ENCODE measurements at regions not wholly inside any gene's neighbourhood (a gene's known extent, or its start where the extent isn't known, plus 50 kb on each side); places are given as distances from the start of the nearest gene placed in this dataset.

GRCh38 chr12:90086281-90086680, 377.6 kb upstream of the ATP2B1 start:
- no peaks in the 10 kb centered on the region for H3K9me3 ChIP-seq
- TF ChIP-seq, protein P1, sequence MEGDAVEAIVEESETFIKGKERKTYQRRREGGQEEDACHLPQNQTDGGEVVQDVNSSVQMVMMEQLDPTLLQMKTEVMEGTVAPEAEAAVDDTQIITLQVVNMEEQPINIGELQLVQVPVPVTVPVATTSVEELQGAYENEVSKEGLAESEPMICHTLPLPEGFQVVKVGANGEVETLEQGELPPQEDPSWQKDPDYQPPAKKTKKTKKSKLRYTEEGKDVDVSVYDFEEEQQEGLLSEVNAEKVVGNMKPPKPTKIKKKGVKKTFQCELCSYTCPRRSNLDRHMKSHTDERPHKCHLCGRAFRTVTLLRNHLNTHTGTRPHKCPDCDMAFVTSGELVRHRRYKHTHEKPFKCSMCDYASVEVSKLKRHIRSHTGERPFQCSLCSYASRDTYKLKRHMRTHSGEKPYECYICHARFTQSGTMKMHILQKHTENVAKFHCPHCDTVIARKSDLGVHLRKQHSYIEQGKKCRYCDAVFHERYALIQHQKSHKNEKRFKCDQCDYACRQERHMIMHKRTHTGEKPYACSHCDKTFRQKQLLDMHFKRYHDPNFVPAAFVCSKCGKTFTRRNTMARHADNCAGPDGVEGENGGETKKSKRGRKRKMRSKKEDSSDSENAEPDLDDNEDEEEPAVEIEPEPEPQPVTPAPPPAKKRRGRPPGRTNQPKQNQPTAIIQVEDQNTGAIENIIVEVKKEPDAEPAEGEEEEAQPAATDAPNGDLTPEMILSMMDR (IDR thresholded peaks at IDR 0.05) = no peak
- no peak for TF ChIP-seq POLR2A (IDR thresholded peaks at IDR 0.05)
- H3K27ac ChIP-seq = no peak overlapping the region
- H3K4me1 ChIP-seq = peaks cover 0 to 6% (median 0%) of the 10 kb centered on the region in 12 donors
- DNase-seq (no peak), ATAC-seq (no peak)
- intact Hi-C loops (cut with DNase I) = no loop called here
- H3K36me3 ChIP-seq = no peaks in the 10 kb centered on the region
- H3K4me3 ChIP-seq = no peak overlapping the region
- 81 to 92% (median 84%) methylated on average over 1 of the region's 1 CpG for WGBS, 4 donors
- no peaks in the 10 kb centered on the region for H3K27me3 ChIP-seq

- 58 to 81% (median 66%) methylated on average over 3 of the region's 3 CpGs for WGBS, 4 donors
- Histone ChIP-seq H3K27ac (no peak overlapping the region), H3K36me3 (no peaks in the 10 kb centered on the region), H3K4me1 (peaks cover 0 to under 1% (median 0%) of the 10 kb centered on the region in 12 donors), H3K27me3 (no peaks in the 10 kb centered on the region), H3K9me3 (no peaks in the 10 kb centered on the region), H3K4me3 (no peak overlapping the region)
- ATAC-seq (no peak), DNase-seq (no peak)
- TF ChIP-seq POLR2A (IDR thresholded peaks at IDR 0.05) = no peak
- TF ChIP-seq, protein P1 (IDR thresholded peaks at IDR 0.05) = no peak
- intact Hi-C loops (cut with DNase I) = no loop called here
These were observed 377.0 kb upstream of the ATP2B1 start for GRCh38 chr12:90085494-90086274.

DNA sequence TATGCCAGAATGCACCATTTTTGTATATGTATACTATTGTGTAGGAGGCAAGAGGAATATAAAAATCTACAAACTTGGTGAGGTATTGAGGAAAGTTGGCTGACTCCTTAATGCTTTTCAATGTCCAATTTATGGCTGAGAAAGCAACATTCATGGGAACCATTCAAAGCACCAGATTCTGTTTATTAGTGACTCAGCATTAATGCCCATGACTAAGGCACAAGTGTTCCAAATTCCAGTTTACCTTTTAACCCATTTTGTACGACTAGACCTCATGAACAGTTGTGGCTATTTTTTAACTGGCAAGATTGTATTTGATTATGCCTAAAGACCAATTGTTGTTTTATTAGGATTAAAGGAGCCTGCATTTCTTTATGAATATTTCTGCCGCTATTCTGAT, 375.4 kb upstream of the ATP2B1 start:
- no peak overlapping the region for H3K27ac ChIP-seq
- no peak overlapping the region for H3K4me3 ChIP-seq
- no peaks in the 10 kb centered on the region for H3K36me3 ChIP-seq
- H3K27me3 ChIP-seq = no peaks in the 10 kb centered on the region
- intact Hi-C loops (cut with DNase I) = no loop called here
- TF ChIP-seq POLR2A (IDR thresholded peaks at IDR 0.05) = no peak
- no peaks in the 10 kb centered on the region for H3K4me1 ChIP-seq
- DNase-seq = no peak
- no peaks in the 10 kb centered on the region for H3K9me3 ChIP-seq
- 91 to 98% (median 96%) methylated on average over 2 of the region's 2 CpGs for WGBS, 4 donors
- ATAC-seq = no peak

- ATAC-seq (no peak), DNase-seq (no peak)
- Histone ChIP-seq H3K27ac (no peak overlapping the region), H3K4me1 (no peaks in the 10 kb centered on the region), H3K36me3 (no peaks in the 10 kb centered on the region), H3K27me3 (peaks cover 0 to 4% (median 0%) of the 10 kb centered on the region in 9 donors), H3K9me3 (no peaks in the 10 kb centered on the region), H3K4me3 (no peak overlapping the region)
- TF ChIP-seq POLR2A (IDR thresholded peaks at IDR 0.05) = no peak
- TF ChIP-seq, protein P1 (IDR thresholded peaks at IDR 0.05) = no peak
- WGBS, 4 donors = 40 to 47% (median 44%) methylated on average over 1 of the region's 1 CpG
- intact Hi-C loops (cut with DNase I) = no loop called here
These were observed 372.0 kb upstream of the ATP2B1 start for GRCh38 chr12:90080616-90081015.

All from heart left ventricle (tissue), 16 donors.